HCT116 (cell line): ENCODE measurements at regions not wholly inside any gene's neighbourhood (a gene's known extent, or its start where the extent isn't known, plus 50 kb on each side); places are given as distances from the start of the nearest gene placed in this dataset.

Experiments
- CBX3 ChIP-seq: IDR thresholded peaks from 2 replicates; pipeline ENCODE4 v1.6.1; 2012; ENCODE audit warnings: low read depth
- CTCF ChIP-seq, 3 experiments: fragments of 200-600 bp in 1 of 3; sonication (generic) in 1 of 3; IDR thresholded peaks in 2 of 3; conservative IDR thresholded peaks in 1 of 3; 2 replicates each; pipeline ENCODE4 v1.5.1; 2012 to 2017; ENCODE audit warnings: low read depth in 2 of 3, low read length in 2 of 3, antibody characterized with exemption in 1 of 3, borderline replicate concordance in 1 of 3, control low read depth in 1 of 3, mild to moderate bottlenecking in 1 of 3, mixed read lengths in 1 of 3, mixed run types in 1 of 3, moderate library complexity in 1 of 3; ENCODE audit not compliant: insufficient read depth in 1 of 3
- EGR1 ChIP-seq: IDR thresholded peaks from 2 replicates; pipeline ENCODE4 v1.6.1; 2012; ENCODE audit warnings: low read depth
- EZH2 ChIP-seq: fragments of 200-600 bp; sonication (generic); IDR thresholded peaks from 2 replicates; pipeline ENCODE4 v1.6.1; 2017; ENCODE audit warnings: antibody characterized with exemption, mixed run types
- EZH2phosphoT487 ChIP-seq: fragments of 200-600 bp; IDR thresholded peaks from 2 replicates; pipeline ENCODE4 v1.6.1; 2018; ENCODE audit warnings: antibody characterized with exemption, borderline replicate concordance
- FOSL1 ChIP-seq: IDR thresholded peaks from 2 replicates; pipeline ENCODE4 v1.6.1; 2012; ENCODE audit warnings: low read depth
- POLR2A ChIP-seq: IDR thresholded peaks from 2 replicates; pipeline ENCODE4 v1.7.0; 2011; ENCODE audit warnings: borderline replicate concordance; ENCODE audit not compliant: insufficient read depth, insufficient read length; ENCODE audit errors: extremely low read depth
- POLR2AphosphoS5 ChIP-seq: IDR thresholded peaks from 2 replicates; pipeline ENCODE4 v1.6.1; 2011; ENCODE audit warnings: mild to moderate bottlenecking, low read depth, low read length, moderate library complexity
- RAD21 ChIP-seq: IDR thresholded peaks from 2 replicates; pipeline ENCODE4 v1.6.1; 2012; ENCODE audit warnings: low read depth, mild to moderate bottlenecking
- REST ChIP-seq: IDR thresholded peaks from 2 replicates; pipeline ENCODE4 v1.6.1; 2012; ENCODE audit warnings: low read depth
- SP1 ChIP-seq: IDR thresholded peaks from 2 replicates; pipeline ENCODE4 v1.6.1; 2012; ENCODE audit warnings: low read depth
- SRF ChIP-seq: IDR thresholded peaks from 2 replicates; pipeline ENCODE4 v1.6.1; 2012; ENCODE audit warnings: low read depth

- TF ChIP-seq EZH2phosphoT487 (no peak), CTCF (IDR thresholded peaks at IDR 0.05 in 2 of 3, conservative IDR thresholded peaks at IDR 0.05 in 1 of 3; ENCODE audit: borderline replicate concordance in 1 of 3, insufficient read depth in 1 of 3, low read depth in 2 of 3, low read length in 2 of 3) (no peak), POLR2AphosphoS5 (no peak), FOSL1 (no peak), EGR1 (no peak), REST (no peak), EZH2 (no peak), SP1 (no peak), CBX3 (no peak), POLR2A (no peak), RAD21 (no peak), SRF (no peak)
Measured at GRCh38 chr4:122099896-122100295, 52.2 kb upstream of the BLTP1 start.
